Lower lobe of right lung (tissue), 2 donors: ENCODE measurements at regions not wholly inside any gene's neighbourhood (a gene's known extent, or its start where the extent isn't known, plus 50 kb on each side); places are given as distances from the start of the nearest gene placed in this dataset.

Experiments
- ATAC-seq, 2 donors: fragments of 200-7000 bp; cut with Tn5 transposase; one replicate each; pipeline ENCODE4 v1.9.1; 2020 to 2022; ENCODE audit warnings: mild to moderate bottlenecking in 2 of 2, moderate library complexity in 2 of 2
- DNase-seq: peaks from one replicate; pipeline ENCODE4 v3.0.0-alpha.2; 2020
- H3K27ac ChIP-seq: fragments of 200-600 bp; one replicate; pipeline ENCODE4 v1.8.0; 2022
- H3K27me3 ChIP-seq: fragments of 200-600 bp; one replicate; pipeline ENCODE4 v1.8.0; 2022; ENCODE audit warnings: low read depth
- H3K36me3 ChIP-seq: fragments of 200-600 bp; one replicate; pipeline ENCODE4 v1.8.0; 2022; ENCODE audit warnings: mild to moderate bottlenecking
- H3K4me1 ChIP-seq: fragments of 200-600 bp; one replicate; pipeline ENCODE4 v1.8.0; 2022
- H3K4me3 ChIP-seq: fragments of 200-600 bp; one replicate; pipeline ENCODE4 v1.8.0; 2022; ENCODE audit warnings: mild to moderate bottlenecking
- H3K9me3 ChIP-seq: fragments of 200-600 bp; one replicate; pipeline ENCODE4 v1.8.0; 2022
- intact Hi-C: fragments of 100-400 bp; cut with DNase I; formaldehyde crosslinking; loops from one replicate; pipeline ENCODE4 v1.11.0; 2022
- TF ChIP-seq, protein P1 (sequence below): fragments of 200-600 bp; IDR thresholded peaks from one replicate; pipeline ENCODE4 v1.8.0; 2022; ENCODE audit warnings: antibody characterized with exemption, mild to moderate bottlenecking
- donor health status: DM: no; HTN: yes; CAD: no; lungs with severe emphysema.

DNA sequence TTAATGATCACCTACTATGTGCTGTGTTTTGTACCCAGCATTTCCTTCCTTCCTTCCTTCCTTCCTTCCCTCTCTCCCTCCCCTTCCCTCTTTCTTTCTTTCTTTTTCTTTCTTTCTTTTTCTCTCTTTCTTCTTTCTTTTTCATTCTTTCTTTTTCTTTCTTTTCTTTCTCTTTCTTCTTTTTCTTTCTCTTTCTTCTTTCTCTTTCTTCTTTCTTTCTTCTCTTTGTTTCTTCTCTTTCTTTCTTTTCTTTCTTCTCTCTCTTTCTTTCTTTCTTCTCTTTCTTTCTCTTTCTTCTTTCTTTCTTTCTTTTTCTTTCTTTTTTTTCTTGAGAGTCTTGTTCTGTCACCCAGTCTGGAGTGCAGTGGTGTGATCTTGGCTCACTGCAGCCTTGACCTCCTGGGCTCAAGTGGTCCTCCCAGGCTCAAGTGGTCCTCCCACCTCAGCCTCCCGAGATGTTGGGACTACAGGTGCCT lies 165.7 kb upstream of the MVB12B start:
- TF ChIP-seq, protein P1, sequence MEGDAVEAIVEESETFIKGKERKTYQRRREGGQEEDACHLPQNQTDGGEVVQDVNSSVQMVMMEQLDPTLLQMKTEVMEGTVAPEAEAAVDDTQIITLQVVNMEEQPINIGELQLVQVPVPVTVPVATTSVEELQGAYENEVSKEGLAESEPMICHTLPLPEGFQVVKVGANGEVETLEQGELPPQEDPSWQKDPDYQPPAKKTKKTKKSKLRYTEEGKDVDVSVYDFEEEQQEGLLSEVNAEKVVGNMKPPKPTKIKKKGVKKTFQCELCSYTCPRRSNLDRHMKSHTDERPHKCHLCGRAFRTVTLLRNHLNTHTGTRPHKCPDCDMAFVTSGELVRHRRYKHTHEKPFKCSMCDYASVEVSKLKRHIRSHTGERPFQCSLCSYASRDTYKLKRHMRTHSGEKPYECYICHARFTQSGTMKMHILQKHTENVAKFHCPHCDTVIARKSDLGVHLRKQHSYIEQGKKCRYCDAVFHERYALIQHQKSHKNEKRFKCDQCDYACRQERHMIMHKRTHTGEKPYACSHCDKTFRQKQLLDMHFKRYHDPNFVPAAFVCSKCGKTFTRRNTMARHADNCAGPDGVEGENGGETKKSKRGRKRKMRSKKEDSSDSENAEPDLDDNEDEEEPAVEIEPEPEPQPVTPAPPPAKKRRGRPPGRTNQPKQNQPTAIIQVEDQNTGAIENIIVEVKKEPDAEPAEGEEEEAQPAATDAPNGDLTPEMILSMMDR, result no peak
- Histone ChIP-seq H3K27ac (no peak overlapping the region), H3K36me3 (no peaks in the 10 kb centered on the region), H3K9me3 (no peaks in the 10 kb centered on the region), H3K27me3 (peaks cover 9% of the 10 kb centered on the region), H3K4me3 (no peak overlapping the region), H3K4me1 (no peaks in the 10 kb centered on the region)
- intact Hi-C loops, result no loop called here
- DNase-seq (no peak), ATAC-seq (no peak)

DNA sequence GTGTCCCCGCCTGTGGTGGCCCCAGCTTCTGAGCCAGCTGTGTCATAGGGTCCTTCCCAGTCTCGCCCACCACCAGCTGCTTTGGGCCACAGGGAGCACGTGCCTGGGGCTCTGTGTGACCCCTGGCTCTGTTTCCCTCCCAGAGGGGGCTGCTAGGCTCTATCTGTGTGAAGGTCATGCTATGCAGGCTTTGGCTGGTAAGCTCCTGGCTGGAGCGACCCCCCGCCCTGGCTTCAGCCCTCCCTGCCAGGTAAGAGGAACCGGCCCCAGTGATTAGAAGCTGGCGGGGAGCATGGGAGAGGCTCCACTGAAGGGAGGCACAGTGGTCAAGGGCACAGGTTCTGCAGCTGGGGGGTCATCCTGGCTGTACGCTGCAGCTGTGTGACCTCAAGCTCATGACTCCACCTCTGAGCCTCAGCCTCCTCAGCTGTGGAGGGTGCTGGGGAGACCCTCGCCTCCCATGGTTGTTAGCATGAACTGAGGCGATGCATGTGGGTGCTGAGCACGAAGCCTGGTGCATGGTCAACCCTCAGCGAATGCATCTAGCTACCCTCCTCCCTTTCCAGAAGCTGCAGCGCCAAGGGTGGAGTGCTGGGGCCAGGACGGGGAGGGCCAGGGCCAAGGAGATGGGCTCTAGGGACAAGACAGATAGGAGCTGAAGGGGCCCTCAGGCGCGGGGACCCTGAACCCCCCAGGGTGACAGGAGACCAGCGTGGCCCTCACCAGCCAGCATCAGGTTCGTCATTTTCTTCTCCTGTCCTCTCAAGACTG lies 163.8 kb upstream of the MVB12B start:
- no peaks in the 10 kb centered on the region for H3K4me1 ChIP-seq
- TF ChIP-seq, protein P1, result no peak
- DNase-seq, result peak; percentile 31
- no peak overlapping the region for H3K27ac ChIP-seq
- H3K9me3 ChIP-seq, result no peaks in the 10 kb centered on the region
- intact Hi-C loops, result no loop called here
- no peaks in the 10 kb centered on the region for H3K36me3 ChIP-seq
- H3K27me3 ChIP-seq, result peaks cover 9% of the 10 kb centered on the region
- H3K4me3 ChIP-seq, result no peak overlapping the region
- ATAC-seq, result no peak

DNA sequence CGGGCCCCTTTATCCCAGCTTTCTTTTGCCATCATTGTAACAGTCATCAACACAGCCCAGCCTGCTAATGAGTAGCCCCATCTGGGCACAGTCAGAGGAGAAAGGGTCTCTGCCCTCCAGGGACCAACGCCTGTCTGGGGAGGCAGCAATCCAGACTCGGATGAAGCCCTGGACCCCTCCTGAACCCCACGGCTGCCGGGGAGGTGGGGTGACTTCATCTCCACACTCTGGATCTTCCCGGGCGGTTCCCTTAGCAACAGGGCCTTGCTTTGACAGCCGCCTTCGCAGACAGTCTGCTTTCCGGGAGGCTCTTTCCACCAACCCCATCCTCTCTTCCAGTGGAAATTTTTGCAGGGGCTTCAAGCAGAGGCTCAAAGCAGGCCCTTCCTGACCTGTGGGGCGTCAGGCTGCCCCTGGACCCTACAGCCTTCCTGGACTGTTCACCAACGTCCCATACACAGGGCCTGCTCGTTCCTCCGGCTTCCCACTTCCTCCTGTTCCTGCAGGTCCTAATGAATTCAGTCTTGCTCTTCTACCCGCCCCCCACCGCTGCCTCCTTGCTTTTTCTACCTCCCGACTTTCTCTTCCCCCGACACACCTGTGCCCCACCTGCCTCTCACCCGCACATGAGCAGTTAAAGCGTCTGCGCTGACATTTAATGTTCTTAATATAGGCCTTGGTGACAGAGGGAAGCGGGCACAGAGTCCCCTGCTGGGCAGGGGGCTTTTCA lies 161.7 kb upstream of the MVB12B start:
- Histone ChIP-seq H3K4me3 (no peak overlapping the region), H3K36me3 (no peaks in the 10 kb centered on the region), H3K4me1 (no peaks in the 10 kb centered on the region), H3K9me3 (no peaks in the 10 kb centered on the region), H3K27ac (no peak overlapping the region), H3K27me3 (peaks cover 5% of the 10 kb centered on the region)
- intact Hi-C loops, result no loop called here
- DNase-seq (peak; percentile 22), ATAC-seq (no peak)
- TF ChIP-seq, protein P1, result no peak

DNA sequence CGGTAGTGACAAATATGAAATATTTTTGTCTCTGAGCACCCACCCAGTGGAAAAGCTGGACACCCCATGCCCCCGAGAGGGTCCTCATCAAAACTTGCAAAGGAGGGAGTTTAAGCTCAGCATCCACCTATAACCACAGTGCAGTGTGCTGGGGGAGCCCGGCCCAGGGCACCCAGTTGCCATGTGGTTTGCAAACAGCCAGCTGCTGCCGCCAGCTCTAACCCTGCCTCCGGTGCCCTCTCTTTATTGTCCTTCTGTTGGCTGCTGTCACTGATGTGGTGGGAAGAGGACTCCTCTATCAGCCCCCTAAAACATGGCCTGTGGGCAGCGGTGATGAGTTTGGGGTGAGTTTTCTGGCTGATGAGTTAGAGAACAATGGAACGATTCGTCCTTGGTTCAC lies 160.9 kb upstream of the MVB12B start:
- peak; percentile 9 for DNase-seq
- TF ChIP-seq, protein P1, result no peak
- ATAC-seq, result no peak
- Histone ChIP-seq H3K4me1 (no peaks in the 10 kb centered on the region), H3K9me3 (no peaks in the 10 kb centered on the region), H3K4me3 (no peak overlapping the region), H3K36me3 (no peaks in the 10 kb centered on the region), H3K27me3 (peaks cover 5% of the 10 kb centered on the region), H3K27ac (no peak overlapping the region)
- intact Hi-C loops, result no loop called here

DNA sequence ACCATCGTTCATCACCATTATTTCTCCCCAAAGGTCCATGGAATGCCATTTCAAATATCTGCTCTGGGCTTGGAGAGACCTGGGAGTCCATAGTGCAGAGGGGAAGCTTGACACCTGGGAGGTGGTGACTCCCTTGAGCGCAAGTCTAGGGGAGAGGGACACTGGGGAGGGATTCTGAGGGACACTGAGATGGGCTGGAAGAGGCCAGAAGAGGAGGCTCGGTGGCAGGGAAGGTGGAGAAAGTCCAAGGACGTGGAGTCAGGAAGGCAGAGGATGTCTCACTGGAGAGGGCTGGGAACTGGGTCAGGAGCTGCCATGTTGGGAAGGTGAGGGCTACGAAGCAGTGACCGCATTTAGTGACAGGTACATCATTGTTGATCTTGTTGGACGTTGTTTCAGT lies 160.3 kb upstream of the MVB12B start:
- DNase-seq (peak; percentile 10), ATAC-seq (no peak)
- Histone ChIP-seq H3K4me1 (no peaks in the 10 kb centered on the region), H3K9me3 (no peaks in the 10 kb centered on the region), H3K27me3 (peaks cover 5% of the 10 kb centered on the region), H3K4me3 (no peak overlapping the region), H3K36me3 (no peaks in the 10 kb centered on the region), H3K27ac (no peak overlapping the region)
- intact Hi-C loops, result no loop called here
- TF ChIP-seq, protein P1, result no peak
